ENCODE measurements at regions not wholly inside any gene's neighbourhood (a gene's known extent, or its start where the extent isn't known, plus 50 kb on each side); places are given as distances from the start of the nearest gene placed in this dataset.

DNA sequence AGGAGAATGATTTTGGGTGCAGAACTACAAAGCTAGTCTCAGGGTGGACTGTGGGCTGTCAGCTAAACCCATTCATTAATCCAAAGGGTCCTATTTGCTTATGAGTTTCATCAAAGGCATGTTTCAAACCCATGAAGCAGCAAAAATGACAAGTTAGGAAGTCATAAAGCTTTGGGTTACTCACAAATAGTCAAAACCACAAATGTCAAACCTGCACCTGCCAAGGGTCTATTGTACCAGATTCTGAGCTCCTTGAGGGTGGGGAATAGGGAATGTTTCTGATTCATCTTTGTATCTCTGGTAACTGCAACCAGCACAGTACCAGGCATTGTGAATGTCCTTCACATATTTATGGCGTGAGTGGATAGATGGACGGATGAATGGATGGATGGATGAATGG is 317.7 kb downstream of the MAF start:
- DNase-seq: no peak
- peaks cover 45% of the 10 kb centered on the region for H3K9me3 Mint-ChIP-seq
- H3K4me3 Mint-ChIP-seq: no peak overlapping the region
- peaks cover 4% of the 10 kb centered on the region; the same call in 1 of the 2 replicates for H3K36me3 Mint-ChIP-seq (ENCODE audit: low read depth)
- no peaks in the 10 kb centered on the region for H3K27me3 Mint-ChIP-seq (ENCODE audit: insufficient read depth)
- H3K27ac Mint-ChIP-seq: no peak overlapping the region
- H3K4me1 Mint-ChIP-seq (ENCODE audit: low read depth): no peaks in the 10 kb centered on the region
- TF ChIP-seq, protein P1, sequence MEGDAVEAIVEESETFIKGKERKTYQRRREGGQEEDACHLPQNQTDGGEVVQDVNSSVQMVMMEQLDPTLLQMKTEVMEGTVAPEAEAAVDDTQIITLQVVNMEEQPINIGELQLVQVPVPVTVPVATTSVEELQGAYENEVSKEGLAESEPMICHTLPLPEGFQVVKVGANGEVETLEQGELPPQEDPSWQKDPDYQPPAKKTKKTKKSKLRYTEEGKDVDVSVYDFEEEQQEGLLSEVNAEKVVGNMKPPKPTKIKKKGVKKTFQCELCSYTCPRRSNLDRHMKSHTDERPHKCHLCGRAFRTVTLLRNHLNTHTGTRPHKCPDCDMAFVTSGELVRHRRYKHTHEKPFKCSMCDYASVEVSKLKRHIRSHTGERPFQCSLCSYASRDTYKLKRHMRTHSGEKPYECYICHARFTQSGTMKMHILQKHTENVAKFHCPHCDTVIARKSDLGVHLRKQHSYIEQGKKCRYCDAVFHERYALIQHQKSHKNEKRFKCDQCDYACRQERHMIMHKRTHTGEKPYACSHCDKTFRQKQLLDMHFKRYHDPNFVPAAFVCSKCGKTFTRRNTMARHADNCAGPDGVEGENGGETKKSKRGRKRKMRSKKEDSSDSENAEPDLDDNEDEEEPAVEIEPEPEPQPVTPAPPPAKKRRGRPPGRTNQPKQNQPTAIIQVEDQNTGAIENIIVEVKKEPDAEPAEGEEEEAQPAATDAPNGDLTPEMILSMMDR (IDR thresholded peaks at IDR 0.05): no peak

DNA sequence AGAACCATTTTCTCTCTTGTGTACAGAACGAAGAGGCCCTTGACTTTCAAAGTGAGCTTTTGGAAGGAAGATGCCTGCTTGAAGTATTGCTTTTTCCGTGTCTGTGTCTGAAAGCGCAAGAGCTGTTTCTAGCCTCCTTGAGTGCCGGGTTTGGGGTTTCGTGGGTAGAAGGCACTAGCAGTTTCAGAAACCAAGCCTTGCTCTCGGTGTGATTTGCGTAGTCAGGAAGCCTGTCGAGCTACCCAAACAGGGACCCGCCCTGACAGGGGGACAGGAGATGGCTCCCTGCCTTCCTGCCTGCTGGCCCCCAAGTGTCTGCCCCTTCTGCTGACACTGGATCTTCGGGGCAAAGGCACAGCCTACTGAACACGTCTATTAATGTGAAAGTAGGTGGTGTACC is 322.0 kb downstream of the MAF start:
- Mint-ChIP-seq H3K4me3 (no peak overlapping the region), H3K27ac (no peak overlapping the region), H3K9me3 (peaks cover 40% of the 10 kb centered on the region), H3K27me3 (ENCODE audit: insufficient read depth) (no peaks in the 10 kb centered on the region), H3K36me3 (ENCODE audit: low read depth) (no peaks in the 10 kb centered on the region), H3K4me1 (ENCODE audit: low read depth) (no peaks in the 10 kb centered on the region)
- TF ChIP-seq, protein P1 (IDR thresholded peaks at IDR 0.05): no peak
- no peak for DNase-seq

GRCh38 chr16:79276501-79276900 is 324.0 kb downstream of the MAF start:
- peaks cover 49% of the 10 kb centered on the region for H3K9me3 Mint-ChIP-seq
- peaks cover 7% of the 10 kb centered on the region; the same call in 1 of the 2 replicates for H3K36me3 Mint-ChIP-seq (ENCODE audit: low read depth)
- TF ChIP-seq, protein P1 (IDR thresholded peaks at IDR 0.05): no peak
- no peaks in the 10 kb centered on the region for H3K27me3 Mint-ChIP-seq (ENCODE audit: insufficient read depth)
- H3K4me3 Mint-ChIP-seq: no peak overlapping the region
- H3K4me1 Mint-ChIP-seq (ENCODE audit: low read depth): no peaks in the 10 kb centered on the region
- no peak for DNase-seq
- H3K27ac Mint-ChIP-seq: no peak overlapping the region

GRCh38 chr16:79274264-79274663 is 326.3 kb downstream of the MAF start:
- Mint-ChIP-seq H3K27me3 (ENCODE audit: insufficient read depth) (no peaks in the 10 kb centered on the region; the same call in 1 of the 2 replicates), H3K9me3 (peaks cover 53% of the 10 kb centered on the region), H3K4me1 (ENCODE audit: low read depth) (no peaks in the 10 kb centered on the region), H3K36me3 (ENCODE audit: low read depth) (peaks cover 10% of the 10 kb centered on the region; the same call in 1 of the 2 replicates), H3K4me3 (no peak overlapping the region), H3K27ac (no peak overlapping the region)
- TF ChIP-seq, protein P1 (IDR thresholded peaks at IDR 0.05): no peak
- DNase-seq: no peak

GRCh38 chr16:79272141-79272577 is 328.4 kb downstream of the MAF start:
- Mint-ChIP-seq H3K27ac (no peak overlapping the region), H3K27me3 (ENCODE audit: insufficient read depth) (peaks cover 2% of the 10 kb centered on the region; the same call in 1 of the 2 replicates), H3K4me3 (no peak overlapping the region), H3K36me3 (ENCODE audit: low read depth) (peaks cover 10% of the 10 kb centered on the region; the same call in 1 of the 2 replicates), H3K4me1 (ENCODE audit: low read depth) (no peaks in the 10 kb centered on the region), H3K9me3 (peaks cover 59% of the 10 kb centered on the region)
- TF ChIP-seq, protein P1 (IDR thresholded peaks at IDR 0.05): no peak
- no peak for DNase-seq

GRCh38 chr16:79271583-79271982 is 329.0 kb downstream of the MAF start:
- Mint-ChIP-seq H3K4me3 (no peak overlapping the region), H3K4me1 (ENCODE audit: low read depth) (no peaks in the 10 kb centered on the region), H3K27ac (no peak overlapping the region), H3K27me3 (ENCODE audit: insufficient read depth) (peaks cover 2% of the 10 kb centered on the region; the same call in 1 of the 2 replicates), H3K36me3 (ENCODE audit: low read depth) (peaks cover 10% of the 10 kb centered on the region; the same call in 1 of the 2 replicates), H3K9me3 (peaks cover 65% of the 10 kb centered on the region)
- no peak for DNase-seq
- TF ChIP-seq, protein P1 (IDR thresholded peaks at IDR 0.05): no peak

All from HFFc6 (cell line).